ENCODE measurements at regions not wholly inside any gene's neighbourhood (a gene's known extent, or its start where the extent isn't known, plus 50 kb on each side); places are given as distances from the start of the nearest gene placed in this dataset.
A peak's percentile ranks its signal among the peaks of the same experiment; 100 is the strongest.

DNA sequence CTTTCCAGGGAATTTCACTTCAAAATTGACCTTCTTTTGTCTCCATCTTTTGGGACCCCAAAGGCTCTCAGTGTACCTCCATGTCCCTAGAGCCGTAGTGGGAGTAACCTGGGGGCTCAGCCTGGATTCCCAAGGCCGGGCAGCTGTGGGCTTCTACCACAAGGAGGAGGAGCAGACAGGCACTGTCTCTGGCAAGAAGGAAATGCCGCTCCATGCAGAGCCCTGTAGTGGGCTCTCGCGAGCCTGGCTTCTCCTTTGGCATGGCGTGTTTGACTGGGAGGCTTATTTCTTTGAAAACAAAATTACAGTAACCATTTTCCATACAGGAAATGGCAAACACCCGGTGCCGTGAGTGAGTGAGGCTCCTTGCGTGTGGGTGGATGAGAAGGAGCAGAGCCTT lies 76.8 kb upstream of the FAM180A start:
- no peaks in the 10 kb centered on the region for H3K36me3 ChIP-seq (ENCODE audit: control insufficient read depth, insufficient read depth, low read length)
- no peak for DNase-seq (ENCODE audit: low read depth)
- H3K27me3 ChIP-seq (ENCODE audit: control insufficient read depth, insufficient read depth, low read length), result no peaks in the 10 kb centered on the region
- TF ChIP-seq, protein P1, sequence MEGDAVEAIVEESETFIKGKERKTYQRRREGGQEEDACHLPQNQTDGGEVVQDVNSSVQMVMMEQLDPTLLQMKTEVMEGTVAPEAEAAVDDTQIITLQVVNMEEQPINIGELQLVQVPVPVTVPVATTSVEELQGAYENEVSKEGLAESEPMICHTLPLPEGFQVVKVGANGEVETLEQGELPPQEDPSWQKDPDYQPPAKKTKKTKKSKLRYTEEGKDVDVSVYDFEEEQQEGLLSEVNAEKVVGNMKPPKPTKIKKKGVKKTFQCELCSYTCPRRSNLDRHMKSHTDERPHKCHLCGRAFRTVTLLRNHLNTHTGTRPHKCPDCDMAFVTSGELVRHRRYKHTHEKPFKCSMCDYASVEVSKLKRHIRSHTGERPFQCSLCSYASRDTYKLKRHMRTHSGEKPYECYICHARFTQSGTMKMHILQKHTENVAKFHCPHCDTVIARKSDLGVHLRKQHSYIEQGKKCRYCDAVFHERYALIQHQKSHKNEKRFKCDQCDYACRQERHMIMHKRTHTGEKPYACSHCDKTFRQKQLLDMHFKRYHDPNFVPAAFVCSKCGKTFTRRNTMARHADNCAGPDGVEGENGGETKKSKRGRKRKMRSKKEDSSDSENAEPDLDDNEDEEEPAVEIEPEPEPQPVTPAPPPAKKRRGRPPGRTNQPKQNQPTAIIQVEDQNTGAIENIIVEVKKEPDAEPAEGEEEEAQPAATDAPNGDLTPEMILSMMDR (IDR thresholded peaks at IDR 0.05; ENCODE audit: insufficient read depth, low read length, severe bottlenecking), result no peak
- no peak for FAIRE-seq
- H3K4me3 ChIP-seq (ENCODE audit: low read depth, low read length), result no peak overlapping the region

DNA sequence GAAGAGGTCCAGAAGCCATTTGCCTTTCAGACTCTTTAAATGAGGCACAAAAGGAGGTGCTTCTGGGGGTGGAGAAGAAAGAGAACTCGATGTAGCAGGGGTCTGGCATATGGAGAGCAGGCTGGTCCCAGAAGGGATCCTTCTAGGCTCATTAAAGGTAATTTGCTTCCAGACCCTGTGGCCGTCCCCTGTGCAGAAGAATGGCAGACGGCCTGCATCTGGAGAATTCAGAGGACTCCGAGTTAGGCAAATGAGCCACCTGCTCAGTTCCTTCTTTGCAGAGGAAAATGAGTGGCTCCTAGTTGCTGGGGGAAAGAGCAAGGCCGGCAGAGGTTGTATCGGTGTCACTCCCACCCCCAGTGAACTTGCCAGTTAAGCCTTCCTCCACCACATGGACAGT lies 73.8 kb upstream of the FAM180A start:
- Histone ChIP-seq H3K27me3 (ENCODE audit: control insufficient read depth, insufficient read depth, low read length) (no peaks in the 10 kb centered on the region), H3K36me3 (ENCODE audit: control insufficient read depth, insufficient read depth, low read length) (no peaks in the 10 kb centered on the region), H3K4me3 (ENCODE audit: low read depth, low read length) (no peak overlapping the region)
- FAIRE-seq, result no peak
- no peak for DNase-seq (ENCODE audit: low read depth)
- TF ChIP-seq, protein P1 (IDR thresholded peaks at IDR 0.05; ENCODE audit: insufficient read depth, low read length, severe bottlenecking), result no peak

DNA sequence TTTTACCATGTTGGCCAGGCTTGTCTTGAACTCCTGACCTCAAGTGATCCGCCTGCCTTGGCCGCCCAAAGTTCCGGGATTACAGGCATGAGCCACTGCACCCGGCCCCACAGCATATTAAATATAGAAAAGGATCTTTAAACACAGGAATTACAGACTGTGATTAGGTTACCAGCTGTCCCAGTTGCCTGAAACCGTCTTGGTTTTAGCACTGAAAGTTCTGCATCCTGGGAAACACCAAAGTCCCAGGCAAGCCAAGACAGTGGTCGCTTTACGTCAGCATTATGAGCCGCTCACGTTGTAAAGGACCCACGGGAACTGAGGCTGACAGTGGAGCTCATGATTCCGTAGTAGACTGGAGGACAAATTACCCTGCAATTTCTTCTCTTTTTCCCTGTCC lies 69.0 kb upstream of the FAM180A start:
- peaks cover 4% of the 10 kb centered on the region for H3K27me3 ChIP-seq (ENCODE audit: control insufficient read depth, insufficient read depth, low read length)
- TF ChIP-seq, protein P1 (IDR thresholded peaks at IDR 0.05; ENCODE audit: insufficient read depth, low read length, severe bottlenecking), result no peak
- H3K4me3 ChIP-seq (ENCODE audit: low read depth, low read length), result no peak overlapping the region
- H3K36me3 ChIP-seq (ENCODE audit: control insufficient read depth, insufficient read depth, low read length), result no peaks in the 10 kb centered on the region
- FAIRE-seq (no peak), DNase-seq (ENCODE audit: low read depth) (no peak)

DNA sequence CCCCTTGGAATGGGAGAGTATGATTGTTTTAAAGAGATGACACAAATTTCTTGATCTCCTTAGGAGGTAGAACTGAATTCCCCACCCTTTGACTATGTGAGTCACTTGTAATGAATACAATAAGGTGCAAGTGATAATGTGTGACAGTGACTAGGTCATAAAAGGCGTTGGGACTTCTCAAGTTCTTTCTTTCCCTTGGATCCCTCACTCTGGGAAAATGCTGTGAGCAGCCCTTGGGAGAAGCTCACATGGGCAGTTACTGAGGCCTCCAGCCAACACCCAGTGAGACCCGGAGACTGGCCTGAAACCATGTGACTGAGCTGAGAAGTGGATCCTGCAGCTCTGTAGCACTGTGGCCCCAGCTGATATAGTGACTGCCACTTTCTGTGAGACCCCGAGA lies 66.4 kb upstream of the FAM180A start:
- Histone ChIP-seq H3K36me3 (ENCODE audit: control insufficient read depth, insufficient read depth, low read length) (no peaks in the 10 kb centered on the region), H3K27me3 (ENCODE audit: control insufficient read depth, insufficient read depth, low read length) (peaks cover 5% of the 10 kb centered on the region), H3K4me3 (ENCODE audit: low read depth, low read length) (no peak overlapping the region)
- DNase-seq (ENCODE audit: low read depth), result no peak
- FAIRE-seq, result no peak
- TF ChIP-seq, protein P1 (IDR thresholded peaks at IDR 0.05; ENCODE audit: insufficient read depth, low read length, severe bottlenecking), result no peak

DNA sequence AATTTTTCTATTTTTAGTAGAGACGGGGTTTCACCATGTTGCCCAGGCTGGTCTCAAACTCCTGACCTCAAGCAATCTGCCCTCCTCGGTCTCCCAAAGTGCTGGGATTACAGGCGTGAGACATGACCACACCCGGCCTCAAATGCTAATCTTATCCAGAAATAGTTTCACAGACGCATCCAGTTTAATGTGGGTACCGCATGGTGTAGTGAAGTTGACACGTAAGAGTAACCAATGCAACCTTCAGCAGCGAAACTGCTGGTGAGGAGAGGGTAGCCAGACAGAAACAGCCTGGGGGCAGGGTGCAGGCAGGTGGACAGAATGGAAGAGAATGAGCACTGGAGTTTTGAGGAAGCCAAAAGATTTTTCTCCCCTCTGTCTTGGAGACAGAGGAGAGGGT lies 63.5 kb upstream of the FAM180A start:
- DNase-seq (ENCODE audit: low read depth) (no peak), FAIRE-seq (no peak)
- TF ChIP-seq, protein P1 (IDR thresholded peaks at IDR 0.05; ENCODE audit: insufficient read depth, low read length, severe bottlenecking), result no peak
- H3K36me3 ChIP-seq (ENCODE audit: control insufficient read depth, insufficient read depth, low read length), result no peaks in the 10 kb centered on the region
- H3K4me3 ChIP-seq (ENCODE audit: low read depth, low read length), result no peak overlapping the region
- H3K27me3 ChIP-seq (ENCODE audit: control insufficient read depth, insufficient read depth, low read length), result peaks cover 5% of the 10 kb centered on the region

DNA sequence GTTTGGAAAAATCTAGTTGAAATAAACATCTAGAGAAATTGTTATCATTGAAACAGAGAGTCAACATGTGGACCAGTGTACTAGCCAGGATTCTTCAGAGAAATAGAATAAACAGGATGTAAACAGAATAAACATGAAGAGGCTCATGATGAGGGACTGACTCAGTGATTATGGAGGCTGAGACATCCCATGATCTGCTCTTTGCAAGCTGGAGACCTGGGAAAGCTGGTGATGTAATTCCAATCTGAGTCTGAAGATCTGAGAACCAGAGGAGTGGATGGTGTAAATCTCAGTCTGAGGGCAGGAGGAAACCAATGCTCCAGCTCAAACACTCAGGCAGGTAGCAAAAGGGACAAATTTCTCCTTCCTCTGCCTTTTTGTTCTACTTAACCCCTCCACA lies 62.9 kb upstream of the FAM180A start:
- no peak for FAIRE-seq
- Histone ChIP-seq H3K4me3 (ENCODE audit: low read depth, low read length) (no peak overlapping the region), H3K27me3 (ENCODE audit: control insufficient read depth, insufficient read depth, low read length) (peaks cover 5% of the 10 kb centered on the region), H3K36me3 (ENCODE audit: control insufficient read depth, insufficient read depth, low read length) (no peaks in the 10 kb centered on the region)
- peak; percentile 12 for DNase-seq (ENCODE audit: low read depth)
- TF ChIP-seq, protein P1 (IDR thresholded peaks at IDR 0.05; ENCODE audit: insufficient read depth, low read length, severe bottlenecking), result no peak

Measured in bronchial epithelial cell (primary cell).